ENCODE measurements at regions not wholly inside any gene's neighbourhood (a gene's known extent, or its start where the extent isn't known, plus 50 kb on each side); places are given as distances from the start of the nearest gene placed in this dataset.

DNA sequence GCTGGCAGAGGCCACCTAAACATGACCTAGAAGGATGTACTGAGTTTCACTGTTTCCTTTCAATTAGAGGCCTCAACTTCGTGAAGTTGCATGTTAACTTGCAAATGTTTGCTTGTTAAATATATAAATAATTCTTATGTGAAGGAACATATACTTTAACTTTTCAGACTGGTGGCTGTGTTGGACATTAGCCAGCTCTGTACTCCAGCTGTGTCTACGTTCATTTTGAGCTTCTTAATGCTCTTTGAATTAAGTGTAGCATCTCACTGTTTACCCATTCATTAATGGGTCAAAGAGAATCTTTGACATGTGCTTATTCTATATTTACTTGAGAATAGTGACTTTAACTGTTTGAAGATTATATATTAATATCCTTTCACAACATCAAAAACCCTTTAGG is 823.2 kb upstream of the ID2 start:
- 63 to 88% (median 73%) methylated on average over 2 of the region's 2 CpGs for WGBS, 4 donors
- no peaks in the 10 kb centered on the region for H3K9me3 ChIP-seq (replicated peaks in 1 of 3)
- no peak overlapping the region for H3K27ac ChIP-seq
- intact Hi-C loops (cut with DNase I), result no loop called here
- H3K4me3 ChIP-seq, result no peak overlapping the region
- TF ChIP-seq, protein P1, sequence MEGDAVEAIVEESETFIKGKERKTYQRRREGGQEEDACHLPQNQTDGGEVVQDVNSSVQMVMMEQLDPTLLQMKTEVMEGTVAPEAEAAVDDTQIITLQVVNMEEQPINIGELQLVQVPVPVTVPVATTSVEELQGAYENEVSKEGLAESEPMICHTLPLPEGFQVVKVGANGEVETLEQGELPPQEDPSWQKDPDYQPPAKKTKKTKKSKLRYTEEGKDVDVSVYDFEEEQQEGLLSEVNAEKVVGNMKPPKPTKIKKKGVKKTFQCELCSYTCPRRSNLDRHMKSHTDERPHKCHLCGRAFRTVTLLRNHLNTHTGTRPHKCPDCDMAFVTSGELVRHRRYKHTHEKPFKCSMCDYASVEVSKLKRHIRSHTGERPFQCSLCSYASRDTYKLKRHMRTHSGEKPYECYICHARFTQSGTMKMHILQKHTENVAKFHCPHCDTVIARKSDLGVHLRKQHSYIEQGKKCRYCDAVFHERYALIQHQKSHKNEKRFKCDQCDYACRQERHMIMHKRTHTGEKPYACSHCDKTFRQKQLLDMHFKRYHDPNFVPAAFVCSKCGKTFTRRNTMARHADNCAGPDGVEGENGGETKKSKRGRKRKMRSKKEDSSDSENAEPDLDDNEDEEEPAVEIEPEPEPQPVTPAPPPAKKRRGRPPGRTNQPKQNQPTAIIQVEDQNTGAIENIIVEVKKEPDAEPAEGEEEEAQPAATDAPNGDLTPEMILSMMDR (IDR thresholded peaks at IDR 0.05), result no peak
- TF ChIP-seq POLR2A (IDR thresholded peaks at IDR 0.05), result no peak
- no peaks in the 10 kb centered on the region for H3K36me3 ChIP-seq (replicated peaks in 1 of 2)
- no peak for DNase-seq
- H3K27me3 ChIP-seq, result no peaks in the 10 kb centered on the region
- no peaks in the 10 kb centered on the region for H3K4me1 ChIP-seq (replicated peaks in 1 of 2)

DNA sequence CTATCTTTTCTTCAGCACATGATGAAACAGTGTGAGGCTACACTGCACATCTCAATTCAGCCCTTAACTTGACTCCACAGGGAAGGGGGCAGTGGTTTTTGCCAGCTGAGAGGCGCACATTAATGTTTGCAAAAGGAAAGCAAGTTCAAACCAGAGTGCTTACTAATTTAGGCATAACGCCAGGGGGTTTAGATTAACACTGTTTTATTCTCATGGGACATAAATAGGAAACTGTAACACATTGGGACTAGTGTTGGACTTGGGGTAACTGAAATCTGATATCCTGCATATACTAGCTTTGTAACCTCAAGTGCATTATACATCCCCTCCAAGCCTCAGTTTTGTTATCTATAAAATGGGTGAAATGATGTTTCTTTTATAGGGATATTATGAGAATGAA is 821.2 kb upstream of the ID2 start:
- Histone ChIP-seq H3K36me3 (replicated peaks in 1 of 2) (no peaks in the 10 kb centered on the region), H3K4me1 (replicated peaks in 1 of 2) (no peaks in the 10 kb centered on the region), H3K4me3 (no peak overlapping the region), H3K27me3 (no peaks in the 10 kb centered on the region), H3K27ac (no peak overlapping the region), H3K9me3 (replicated peaks in 1 of 3) (no peaks in the 10 kb centered on the region)
- no peak for DNase-seq
- WGBS, 4 donors, result 79 to 89% (median 84%) methylated on average over 2 of the region's 2 CpGs
- TF ChIP-seq POLR2A (IDR thresholded peaks at IDR 0.05), result no peak
- TF ChIP-seq, protein P1 (IDR thresholded peaks at IDR 0.05), result no peak
- intact Hi-C loops (cut with DNase I), result no loop called here

DNA sequence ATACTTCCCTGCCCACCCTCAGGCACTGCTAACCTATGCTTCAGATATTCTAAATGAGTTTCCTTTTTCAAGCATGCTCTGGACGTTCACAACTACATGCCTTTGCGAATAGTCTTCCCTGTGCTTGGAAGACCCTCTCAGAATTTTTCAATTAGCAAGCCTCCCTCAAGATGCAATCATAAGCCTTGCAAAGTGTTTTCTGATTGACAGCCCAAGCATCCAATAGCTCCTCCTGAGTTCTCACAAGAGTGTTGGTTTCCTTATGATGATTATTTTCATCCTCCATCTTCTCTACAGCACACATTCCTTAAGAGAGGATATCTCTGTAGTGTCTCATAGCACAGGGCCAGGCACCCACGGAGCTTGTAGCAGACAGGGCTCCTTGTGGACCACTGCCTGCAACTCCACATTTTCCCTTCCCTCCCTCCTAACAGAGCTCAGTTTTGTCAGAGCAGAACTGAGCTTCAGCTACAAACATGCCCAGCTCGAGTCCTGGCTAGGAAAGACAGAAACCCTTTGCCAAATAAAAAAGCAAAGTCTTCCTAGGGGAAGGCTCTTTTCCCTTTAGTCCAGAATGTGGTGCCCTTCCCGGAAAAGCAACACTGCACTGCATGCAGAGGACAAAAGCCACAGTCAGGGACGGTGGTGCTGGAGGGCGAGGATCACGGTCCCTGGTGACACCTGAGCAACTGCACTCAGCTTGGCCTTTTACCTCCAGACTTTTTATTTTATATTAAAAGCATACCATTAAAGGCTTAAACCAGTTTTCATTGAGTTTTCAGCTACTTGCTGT is 819.8 kb upstream of the ID2 start:
- Histone ChIP-seq H3K4me1 (replicated peaks in 1 of 2) (no peaks in the 10 kb centered on the region), H3K27me3 (no peaks in the 10 kb centered on the region), H3K27ac (no peak overlapping the region), H3K36me3 (replicated peaks in 1 of 2) (no peaks in the 10 kb centered on the region), H3K4me3 (no peak overlapping the region), H3K9me3 (replicated peaks in 1 of 3) (no peaks in the 10 kb centered on the region)
- 89 to 93% (median 91%) methylated on average over 8 of the region's 8 CpGs for WGBS, 4 donors
- no peak for DNase-seq
- intact Hi-C loops (cut with DNase I), result no loop called here
- TF ChIP-seq, protein P1 (IDR thresholded peaks at IDR 0.05), result no peak
- no peak for TF ChIP-seq POLR2A (IDR thresholded peaks at IDR 0.05)

DNA sequence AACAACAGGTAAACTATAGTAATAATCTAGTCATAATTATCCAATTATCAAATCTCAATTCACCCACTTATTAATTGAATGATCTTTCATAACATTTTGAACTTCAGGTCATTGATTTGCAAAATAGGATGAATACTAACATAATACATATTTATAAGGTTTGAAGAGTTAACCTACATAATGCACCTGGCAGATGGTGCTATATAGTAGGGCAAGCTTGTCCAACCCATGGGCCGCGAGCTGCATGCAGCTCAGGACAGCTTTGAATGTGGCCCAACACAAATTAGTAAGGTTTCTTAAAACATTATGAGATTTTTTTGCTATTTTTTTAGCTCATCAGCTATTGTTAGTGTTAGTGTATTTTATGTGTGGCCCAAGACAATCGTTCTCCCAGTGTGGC is 815.8 kb upstream of the ID2 start:
- Histone ChIP-seq H3K4me1 (replicated peaks in 1 of 2) (no peaks in the 10 kb centered on the region), H3K27ac (no peak overlapping the region), H3K9me3 (replicated peaks in 1 of 3) (no peaks in the 10 kb centered on the region), H3K4me3 (no peak overlapping the region), H3K27me3 (no peaks in the 10 kb centered on the region), H3K36me3 (replicated peaks in 1 of 2) (no peaks in the 10 kb centered on the region)
- DNase-seq, result no peak
- WGBS, 4 donors, result 90 to 95% (median 94%) methylated on average over 3 of the region's 3 CpGs
- TF ChIP-seq, protein P1 (IDR thresholded peaks at IDR 0.05), result no peak
- no peak for TF ChIP-seq POLR2A (IDR thresholded peaks at IDR 0.05)
- intact Hi-C loops (cut with DNase I), result no loop called here

All from adrenal gland (tissue), 9 donors.